Spleen (tissue), 11 donors: ENCODE measurements at regions not wholly inside any gene's neighbourhood (a gene's known extent, or its start where the extent isn't known, plus 50 kb on each side); places are given as distances from the start of the nearest gene placed in this dataset.

Source experiments
- DNase-seq: peaks from one replicate; pipeline ENCODE4 v3.0.0-alpha.2; 2020
- H3K27ac ChIP-seq, 8 donors: fragments of 200-600 bp; sonication (generic) in 7 of 8; 1 replicate in 4 of 8; 2 replicates in 4 of 8; pipeline versions ENCODE4 v1.5.0 to v1.8.0; 2016 to 2021; ENCODE audit warnings: inconsistent platforms in 4 of 8, mild to moderate bottlenecking in 4 of 8, moderate library complexity in 1 of 8
- H3K27me3 ChIP-seq, 7 donors: fragments of 200-600 bp; sonication (generic) in 6 of 7; replicated peaks in 1 of 7; 1 replicate in 4 of 7; 2 replicates in 3 of 7; pipeline versions ENCODE4 v1.5.0 to v1.8.0; 2016 to 2021; ENCODE audit warnings: inconsistent platforms in 3 of 7, mild to moderate bottlenecking in 1 of 7
- H3K36me3 ChIP-seq, 6 donors: fragments of 200-600 bp; sonication (generic) in 5 of 6; 1 replicate in 4 of 6; 2 replicates in 2 of 6; pipeline versions ENCODE4 v1.5.0 to v1.8.0; 2016 to 2021; ENCODE audit warnings: inconsistent platforms in 2 of 6
- H3K4me1 ChIP-seq, 6 donors: fragments of 200-600 bp; sonication (generic) in 5 of 6; 1 replicate in 3 of 6; 2 replicates in 3 of 6; pipeline versions ENCODE4 v1.5.0 to v1.8.0; 2016 to 2021; ENCODE audit warnings: inconsistent platforms in 3 of 6
- H3K4me3 ChIP-seq, 8 donors: fragments of 200-600 bp; sonication (generic) in 7 of 8; 1 replicate in 4 of 8; 2 replicates in 4 of 8; pipeline versions ENCODE4 v1.5.0 to v1.8.0; 2016 to 2021; ENCODE audit warnings: inconsistent platforms in 4 of 8, mild to moderate bottlenecking in 4 of 8, moderate library complexity in 2 of 8
- H3K9me3 ChIP-seq, 8 donors: fragments of 200-600 bp; sonication (generic) in 7 of 8; 1 replicate in 4 of 8; 2 replicates in 4 of 8; pipeline versions ENCODE4 v1.5.0 to v1.8.0; 2016 to 2021; ENCODE audit warnings: inconsistent platforms in 4 of 8
- POLR2A ChIP-seq, 3 donors: fragments of 450-650 bp; IDR thresholded peaks; one replicate each; pipeline ENCODE4 v1.5.1; 2017; ENCODE audit warnings: antibody characterized with exemption in 3 of 3, mild to moderate bottlenecking in 1 of 3
- POLR2AphosphoS5 ChIP-seq, 3 donors: sonication (generic); formaldehyde crosslinking; IDR thresholded peaks; one replicate each; pipeline ENCODE4 v1.5.1; 2017; ENCODE audit warnings: antibody characterized with exemption in 3 of 3
- WGBS, 5 donors: extraction: QIAGEN DNeasy Blood & Tissue Kit in 3 of 5; methylation state at CpG; one replicate each; pipeline versions ENCODE4 v1.1.5 to v1.1.7; 2013 to 2018; 5-methylcytosine and 5-hydroxymethylcytosine counted together
- intact Hi-C: fragments of 100-400 bp; cut with DNase I; formaldehyde crosslinking; loops from one replicate; pipeline ENCODE4 v1.15.0; 2023; ENCODE audit warnings: low total_unique reads
- TF ChIP-seq, protein P1 (sequence below), 11 experiments: fragments of 200-600 bp in 7 of 11; fragments of 450-650 bp in 4 of 11; sonication (generic) in 4 of 11; IDR thresholded peaks in 8 of 11; conservative IDR thresholded peaks in 3 of 11; 1 replicate in 7 of 11; 2 replicates in 4 of 11; pipeline versions ENCODE4 v1.4.0 to v1.8.0; 2016 to 2021; ENCODE audit warnings: antibody characterized with exemption in 11 of 11, inconsistent platforms in 4 of 11, mild to moderate bottlenecking in 1 of 11
- donor health status: healthy with polysubstance abuse.
- donor health status: DM: no; HTN: no; CAD: no; lungs with moderate emphysema.
- donor health status: DM: no; HTN: no; CAD: no.
- donor health status: Bipolar disorder and iron deficiency.
- donor health status: healthy.
- donor health status: DM: no; HTN: no; CAD: no.
- donor health status: DM: yes; HTN: yes; CAD: no.

DNA sequence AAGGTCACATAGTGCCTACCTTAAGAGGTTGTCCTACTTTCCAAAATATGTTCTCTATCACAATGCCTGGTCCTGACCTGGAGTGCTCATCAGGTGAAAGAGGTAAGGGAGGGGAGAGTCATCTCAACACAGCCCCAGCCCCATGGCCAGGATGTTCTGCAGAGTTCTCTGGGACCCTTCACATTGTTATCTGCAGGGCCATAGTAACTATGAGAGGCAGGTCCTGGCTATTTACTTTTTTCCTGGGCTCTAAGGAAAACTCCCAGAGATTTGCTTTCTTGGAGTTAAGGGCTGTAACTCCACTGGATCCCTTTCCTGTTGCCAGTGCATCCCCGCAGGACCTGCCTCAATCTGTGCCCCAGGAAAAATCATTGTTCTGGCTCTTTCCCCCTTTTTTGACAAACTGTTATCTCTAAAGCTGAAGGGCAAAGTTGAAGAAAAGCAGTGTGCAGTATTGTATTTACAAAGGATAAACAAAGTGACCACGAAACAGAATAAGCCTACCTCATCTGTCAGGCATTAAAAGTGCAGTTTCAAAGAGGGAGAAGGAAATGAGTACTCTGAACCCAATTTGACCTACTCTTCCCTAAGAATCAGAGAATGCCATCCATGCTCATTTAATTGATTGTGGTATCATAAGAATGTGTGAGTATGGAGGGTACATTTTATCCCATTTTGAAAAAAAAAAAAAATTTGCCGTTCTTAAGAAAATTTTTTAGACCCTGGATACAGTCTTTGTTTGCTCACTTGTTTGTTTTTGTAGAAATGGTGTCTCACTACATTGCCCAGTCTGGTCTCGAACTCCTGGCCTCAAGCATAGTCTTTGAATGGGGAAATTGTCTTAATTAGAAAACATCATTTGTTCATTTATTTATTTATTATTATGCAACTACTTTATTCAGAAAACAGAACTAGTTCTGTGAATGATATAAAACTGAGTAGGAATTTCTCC lies 149.6 kb downstream of the RHOU start:
- no peak overlapping the region for H3K4me3 ChIP-seq
- no peak overlapping the region for H3K27ac ChIP-seq
- intact Hi-C loops, result no loop called here
- no peaks in the 10 kb centered on the region for H3K4me1 ChIP-seq
- 86 to 91% (median 88%) methylated on average over 4 of the region's 4 CpGs for WGBS, 5 donors
- H3K36me3 ChIP-seq, result no peaks in the 10 kb centered on the region
- TF ChIP-seq POLR2AphosphoS5 (IDR thresholded peaks at IDR 0.05), result no peak
- TF ChIP-seq, protein P1, sequence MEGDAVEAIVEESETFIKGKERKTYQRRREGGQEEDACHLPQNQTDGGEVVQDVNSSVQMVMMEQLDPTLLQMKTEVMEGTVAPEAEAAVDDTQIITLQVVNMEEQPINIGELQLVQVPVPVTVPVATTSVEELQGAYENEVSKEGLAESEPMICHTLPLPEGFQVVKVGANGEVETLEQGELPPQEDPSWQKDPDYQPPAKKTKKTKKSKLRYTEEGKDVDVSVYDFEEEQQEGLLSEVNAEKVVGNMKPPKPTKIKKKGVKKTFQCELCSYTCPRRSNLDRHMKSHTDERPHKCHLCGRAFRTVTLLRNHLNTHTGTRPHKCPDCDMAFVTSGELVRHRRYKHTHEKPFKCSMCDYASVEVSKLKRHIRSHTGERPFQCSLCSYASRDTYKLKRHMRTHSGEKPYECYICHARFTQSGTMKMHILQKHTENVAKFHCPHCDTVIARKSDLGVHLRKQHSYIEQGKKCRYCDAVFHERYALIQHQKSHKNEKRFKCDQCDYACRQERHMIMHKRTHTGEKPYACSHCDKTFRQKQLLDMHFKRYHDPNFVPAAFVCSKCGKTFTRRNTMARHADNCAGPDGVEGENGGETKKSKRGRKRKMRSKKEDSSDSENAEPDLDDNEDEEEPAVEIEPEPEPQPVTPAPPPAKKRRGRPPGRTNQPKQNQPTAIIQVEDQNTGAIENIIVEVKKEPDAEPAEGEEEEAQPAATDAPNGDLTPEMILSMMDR (IDR thresholded peaks at IDR 0.05 in 8 of 11, conservative IDR thresholded peaks at IDR 0.05 in 3 of 11), result no peak
- no peak for TF ChIP-seq POLR2A (IDR thresholded peaks at IDR 0.05)
- peaks cover 0 to 16% (median 3%) of the 10 kb centered on the region in 8 donors for H3K9me3 ChIP-seq
- H3K27me3 ChIP-seq, result no peaks in the 10 kb centered on the region
- no peak for DNase-seq

DNA sequence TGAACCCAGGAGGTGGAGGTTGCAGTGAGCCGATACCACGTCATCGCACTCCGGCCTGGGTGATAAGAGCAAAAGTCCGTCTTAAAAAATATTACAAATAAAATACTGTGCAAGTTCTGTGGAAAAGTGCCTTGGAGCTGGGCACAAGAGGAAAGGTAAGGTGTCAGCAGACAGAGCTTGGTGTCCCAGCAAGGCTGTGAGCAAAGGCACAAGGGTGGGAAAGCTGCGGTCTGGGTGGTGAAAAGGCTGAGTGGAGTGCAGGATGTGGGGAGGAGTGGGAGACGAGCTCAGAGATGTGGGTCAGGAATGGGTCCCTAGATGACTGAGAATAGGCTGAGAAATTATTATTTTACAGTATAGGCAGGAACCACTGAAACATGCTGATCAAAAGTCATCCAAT lies 150.6 kb downstream of the RHOU start:
- WGBS, 5 donors, result 91 to 94% (median 92%) methylated on average over 7 of the region's 7 CpGs
- H3K4me3 ChIP-seq, result no peak overlapping the region

DNA sequence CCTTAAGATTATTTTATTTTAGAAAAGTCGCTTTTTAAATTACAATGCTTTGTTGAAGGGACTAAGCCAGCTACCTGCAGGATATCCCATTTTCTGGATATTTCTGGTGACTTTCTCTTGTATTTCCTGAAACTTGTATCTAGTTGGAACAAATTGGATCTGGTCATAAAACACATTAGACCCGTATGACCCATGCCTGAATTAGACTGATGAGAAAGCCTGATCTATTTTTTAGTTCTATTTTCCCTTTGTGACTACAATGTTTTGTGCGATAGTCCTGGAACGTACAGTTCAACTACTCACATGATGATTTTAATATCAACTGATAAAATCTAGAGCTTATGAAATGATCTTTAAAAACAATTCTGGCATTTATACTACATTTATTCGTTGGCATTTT lies 151.8 kb downstream of the RHOU start:
- Histone ChIP-seq H3K9me3 (peaks cover 0 to 16% (median 3%) of the 10 kb centered on the region in 8 donors), H3K27ac (no peak overlapping the region), H3K27me3 (peaks cover 0 to 4% (median 0%) of the 10 kb centered on the region in 7 donors), H3K4me1 (no peaks in the 10 kb centered on the region), H3K36me3 (no peaks in the 10 kb centered on the region), H3K4me3 (no peak overlapping the region)
- intact Hi-C loops, result no loop called here
- 79 to 89% (median 86%) methylated on average over 5 of the region's 5 CpGs for WGBS, 5 donors
- no peak for DNase-seq
- TF ChIP-seq, protein P1 (IDR thresholded peaks at IDR 0.05 in 8 of 11, conservative IDR thresholded peaks at IDR 0.05 in 3 of 11), result no peak
- TF ChIP-seq POLR2A (IDR thresholded peaks at IDR 0.05), result no peak
- TF ChIP-seq POLR2AphosphoS5 (IDR thresholded peaks at IDR 0.05), result no peak

More for the DNA sequence above, 150.6 kb downstream of the RHOU start:
- Histone ChIP-seq H3K36me3 (no peaks in the 10 kb centered on the region), H3K27me3 (no peaks in the 10 kb centered on the region), H3K9me3 (peaks cover 0 to 16% (median 3%) of the 10 kb centered on the region in 8 donors), H3K4me1 (no peaks in the 10 kb centered on the region), H3K27ac (no peak overlapping the region)
- TF ChIP-seq POLR2AphosphoS5 (IDR thresholded peaks at IDR 0.05), result no peak
- TF ChIP-seq POLR2A (IDR thresholded peaks at IDR 0.05), result no peak
- TF ChIP-seq, protein P1 (IDR thresholded peaks at IDR 0.05 in 8 of 11, conservative IDR thresholded peaks at IDR 0.05 in 3 of 11), result no peak
- peak; percentile 6 for DNase-seq
- intact Hi-C loops, result no loop called here

DNA sequence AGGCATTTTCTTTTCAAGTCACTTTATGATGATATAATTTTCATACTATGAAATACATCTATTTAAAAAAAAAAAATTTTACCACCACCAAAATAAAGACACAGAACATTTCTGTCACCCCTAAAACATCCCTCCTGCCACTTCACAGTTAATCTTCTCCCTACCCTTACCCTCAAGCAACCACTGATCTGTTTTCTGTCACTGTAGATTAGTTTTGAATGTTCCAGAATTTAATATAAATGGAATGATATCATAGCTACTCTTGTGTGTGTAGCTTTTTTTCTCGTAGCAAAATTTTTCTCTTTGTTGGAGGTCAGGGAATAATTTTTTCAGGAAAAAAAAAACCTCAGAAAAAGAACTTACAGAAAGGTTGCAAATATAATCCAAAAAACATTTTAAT lies 152.7 kb downstream of the RHOU start:
- Histone ChIP-seq H3K36me3 (no peaks in the 10 kb centered on the region), H3K4me1 (no peaks in the 10 kb centered on the region), H3K27ac (no peak overlapping the region), H3K9me3 (peaks cover 0 to 16% (median 3%) of the 10 kb centered on the region in 8 donors), H3K4me3 (no peak overlapping the region), H3K27me3 (peaks cover 0 to 4% (median 0%) of the 10 kb centered on the region in 7 donors)
- TF ChIP-seq POLR2A (IDR thresholded peaks at IDR 0.05) (no peak), POLR2AphosphoS5 (IDR thresholded peaks at IDR 0.05) (no peak)
- DNase-seq, result no peak
- intact Hi-C loops, result no loop called here
- WGBS, 5 donors, result 79 to 90% (median 88%) methylated on average over 1 of the region's 1 CpG
